Mesenteric fat pad (tissue), 1 donor: ENCODE measurements at regions not wholly inside any gene's neighbourhood (a gene's known extent, or its start where the extent isn't known, plus 50 kb on each side); places are given as distances from the start of the nearest gene placed in this dataset.
"Not testable (repeated sequence)": the region's sequence is repeated elsewhere in the genome, so short reads cannot be mapped to it uniquely, and the experiment has no call there.

Experiments used
- DNase-seq: peaks from one replicate; pipeline ENCODE4 v3.0.0-alpha.2; 2020; ENCODE audit warnings: low spot score
- donor health status: DM: yes; HTN: yes; CAD: no.

DNA sequence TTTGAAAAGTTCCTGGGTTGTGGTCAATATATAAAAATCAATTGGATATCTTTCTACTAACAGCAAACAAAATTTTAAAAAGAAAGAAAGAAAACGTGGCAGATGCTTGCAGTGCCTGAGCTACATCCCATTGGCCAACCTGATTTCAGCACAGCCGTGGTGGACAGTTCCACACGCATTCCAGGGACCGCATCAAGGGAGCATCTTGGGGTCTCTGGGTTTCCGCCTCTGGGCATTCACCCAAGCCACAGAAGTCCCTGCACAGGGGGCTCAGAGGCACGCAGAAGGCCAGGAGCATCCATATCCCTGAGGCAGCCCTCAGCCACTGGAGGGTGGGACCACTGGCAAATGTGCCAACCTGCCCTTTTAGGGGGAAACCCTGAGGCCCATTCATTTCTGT lies 254.5 kb upstream of the RNF32 start:
- no peak for DNase-seq

DNA sequence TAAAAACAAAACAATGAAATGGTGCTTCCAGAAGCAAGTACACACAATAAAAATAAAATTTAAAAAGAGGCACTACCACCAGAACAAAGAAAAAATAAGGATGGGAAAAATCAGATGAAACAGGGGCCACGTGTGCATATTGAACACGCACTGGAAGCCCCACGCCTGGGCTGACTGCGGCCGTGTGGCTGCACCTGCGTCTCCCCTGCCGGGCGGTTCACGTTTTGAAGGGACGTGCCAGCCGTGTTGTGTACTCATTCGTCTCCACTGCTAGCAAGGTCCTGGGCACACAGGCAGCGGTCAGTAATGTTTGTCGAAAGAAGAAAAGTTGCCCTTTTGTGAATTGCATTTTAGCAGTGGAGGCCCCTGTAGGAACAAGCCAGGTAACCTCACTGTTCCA lies 255.9 kb upstream of the RNF32 start:
- no peak for DNase-seq

GRCh38 chr7:156383526-156383925 lies 257.0 kb upstream of the RNF32 start:
- DNase-seq: no peak

GRCh38 chr7:156380261-156380660 lies 260.3 kb upstream of the RNF32 start:
- DNase-seq: no peak

DNA sequence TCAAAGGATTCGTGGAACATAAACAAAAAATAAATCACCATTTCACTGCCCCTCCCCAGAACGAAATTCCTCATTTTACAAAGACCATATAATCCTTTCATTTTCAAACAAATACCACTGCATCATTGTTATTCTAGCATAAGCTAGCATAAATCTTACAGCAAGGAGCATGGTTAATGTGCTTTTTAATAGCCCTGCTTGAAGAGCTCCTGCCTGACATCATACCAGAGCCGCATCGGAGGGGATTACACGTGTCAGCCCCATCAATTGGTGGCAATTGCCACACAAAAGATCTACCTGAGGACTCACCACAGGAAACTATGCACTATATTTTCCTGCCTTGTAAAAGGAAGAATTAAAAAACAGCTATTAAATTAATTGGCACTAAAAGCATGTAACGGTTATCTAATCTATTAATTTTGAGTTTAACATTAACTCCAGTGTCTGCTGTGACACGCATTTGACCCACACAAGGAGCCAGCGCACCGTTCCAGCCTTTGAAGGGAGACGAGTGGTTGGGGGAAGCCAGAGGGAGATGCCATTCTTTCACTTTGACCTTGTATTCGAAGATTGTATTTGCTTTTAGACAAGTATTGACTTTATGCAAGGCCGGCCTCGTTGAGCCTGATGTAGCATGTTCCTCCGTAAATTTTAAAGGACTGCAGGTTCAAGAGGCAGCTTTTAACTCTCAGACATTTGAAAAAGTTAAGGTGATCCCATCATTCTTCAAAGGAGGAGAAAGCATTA lies 261.1 kb upstream of the RNF32 start:
- no peak for DNase-seq

DNA sequence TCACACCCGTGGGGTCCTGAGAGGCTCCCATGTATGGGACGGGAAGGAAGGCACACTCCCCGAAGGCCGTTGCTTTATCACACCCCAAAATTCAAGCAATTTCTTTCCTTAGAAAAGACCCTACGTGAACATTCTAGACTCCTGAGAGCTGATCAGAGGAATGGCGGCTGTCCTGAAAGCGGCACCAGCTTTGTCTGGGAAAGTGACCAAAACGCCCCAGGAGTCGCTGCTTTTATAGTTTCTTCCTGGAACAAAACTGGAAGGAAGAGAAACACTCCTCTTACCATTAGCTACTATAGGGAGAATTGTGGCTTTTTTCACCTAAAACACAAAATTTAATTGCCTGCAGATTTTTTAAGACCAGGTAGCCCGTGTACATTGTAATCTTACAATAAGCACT lies 261.8 kb upstream of the RNF32 start:
- no peak for DNase-seq

DNA sequence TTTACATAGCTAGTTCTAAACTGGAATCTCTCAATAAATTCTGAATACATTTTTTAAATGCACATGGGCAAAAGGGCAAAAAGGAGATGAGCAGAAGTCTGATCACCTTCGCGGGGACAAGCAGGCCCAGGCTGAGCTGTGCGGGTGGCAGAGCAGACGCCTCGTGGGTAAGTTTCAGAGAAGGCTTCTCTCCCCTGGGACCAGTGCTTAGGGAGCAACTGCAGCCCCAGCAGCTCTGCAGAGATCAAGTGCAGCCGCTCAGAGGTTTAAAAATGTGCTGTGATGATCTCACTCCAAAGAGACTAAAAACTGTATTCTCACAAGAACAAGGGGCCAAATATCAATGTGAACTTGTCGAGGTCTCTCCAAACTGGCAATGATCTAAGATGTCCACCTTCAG lies 264.3 kb upstream of the RNF32 start:
- DNase-seq: no peak

GRCh38 chr7:156374335-156374734 lies 266.2 kb upstream of the RNF32 start:
- DNase-seq: no peak

DNA sequence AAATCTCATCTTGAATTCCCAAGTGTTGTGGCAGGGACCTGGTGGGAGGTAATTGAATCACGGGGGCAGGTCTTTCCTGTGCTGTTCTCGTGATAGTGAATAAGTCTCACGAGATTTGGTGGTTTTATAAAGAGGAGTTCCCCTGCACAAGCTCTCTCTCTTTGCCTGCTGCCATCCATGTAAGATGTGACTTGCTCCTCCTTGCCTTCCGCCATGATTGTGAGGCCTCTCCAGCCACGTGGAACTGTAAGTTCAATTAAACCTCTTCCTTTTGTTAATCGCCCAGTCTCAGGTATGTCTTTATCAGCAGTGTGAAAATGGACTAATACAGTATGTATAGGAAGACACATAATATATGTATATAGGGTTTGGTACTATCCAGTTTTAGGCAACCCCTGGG lies 270.6 kb upstream of the RNF32 start:
- not testable (repeated sequence) for DNase-seq

DNA sequence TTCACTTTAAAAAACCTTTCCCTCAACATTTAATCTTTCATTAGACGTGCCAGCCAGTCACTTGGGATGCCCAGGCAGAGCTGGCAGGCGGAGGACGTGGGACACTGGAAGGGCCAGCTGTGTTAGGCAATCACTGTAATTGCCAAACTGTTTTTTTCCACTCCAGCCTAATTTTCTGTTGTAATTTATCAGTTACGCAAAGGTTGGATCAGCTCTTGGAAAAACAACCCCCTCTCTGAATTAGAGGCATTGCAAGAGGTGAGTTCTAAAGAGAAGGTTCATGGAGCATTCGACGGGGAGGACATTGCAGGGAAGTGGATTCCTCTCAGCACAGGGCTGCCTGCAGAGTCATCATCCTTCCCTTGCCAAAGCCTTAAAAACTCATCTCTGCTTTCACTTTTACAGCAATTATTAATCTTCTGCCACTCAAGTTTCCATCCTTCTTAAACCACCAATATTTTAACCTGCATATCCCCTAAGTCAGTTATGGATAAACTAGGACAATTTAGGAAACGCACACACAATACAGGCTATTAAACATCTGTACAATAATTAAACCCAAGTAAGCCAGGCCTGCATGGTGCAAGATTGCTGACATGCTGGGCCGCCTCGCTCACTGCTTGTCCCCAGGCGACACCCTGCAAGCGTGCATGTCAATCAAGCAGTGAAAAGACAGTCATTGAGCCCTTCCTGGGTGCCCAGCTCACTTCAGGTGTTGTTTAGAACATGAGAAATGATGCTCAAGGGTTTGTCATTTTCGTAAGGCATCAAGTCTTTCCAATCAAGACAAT lies 272.3 kb upstream of the RNF32 start:
- no peak for DNase-seq

- DNase-seq: no peak
Observed at GRCh38 chr7:156363751-156364150, 276.8 kb upstream of the RNF32 start.

DNA sequence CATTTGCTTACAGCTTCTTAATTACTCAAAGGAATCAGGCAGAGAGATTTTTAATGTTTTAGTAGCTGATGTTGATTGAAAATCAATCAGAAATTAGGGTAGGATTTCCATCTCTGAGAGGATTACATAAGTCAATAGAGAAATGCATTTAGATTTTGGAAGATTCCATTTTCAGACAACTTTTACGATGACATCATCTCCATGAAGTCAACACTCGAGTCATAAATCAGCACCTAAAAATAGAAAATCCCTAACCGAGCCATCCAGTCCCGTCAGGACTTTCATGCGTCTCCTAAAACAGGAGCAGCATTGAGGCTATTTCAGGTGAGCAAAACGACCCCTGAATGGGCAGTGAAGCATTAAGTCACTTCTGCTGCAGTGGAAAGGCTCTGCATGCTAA lies 279.7 kb upstream of the RNF32 start:
- no peak for DNase-seq

- DNase-seq: no peak
Observed at GRCh38 chr7:156356551-156356950, 284.0 kb upstream of the RNF32 start.

- no peak for DNase-seq
Observed at GRCh38 chr7:156353352-156353751, 287.2 kb upstream of the RNF32 start.

GRCh38 chr7:156347703-156348248 lies 292.8 kb upstream of the RNF32 start:
- DNase-seq: not testable (repeated sequence)

GRCh38 chr7:156347132-156347531 lies 293.4 kb upstream of the RNF32 start:
- no peak for DNase-seq

GRCh38 chr7:156344595-156344994 lies 296.0 kb upstream of the RNF32 start:
- no peak for DNase-seq

DNA sequence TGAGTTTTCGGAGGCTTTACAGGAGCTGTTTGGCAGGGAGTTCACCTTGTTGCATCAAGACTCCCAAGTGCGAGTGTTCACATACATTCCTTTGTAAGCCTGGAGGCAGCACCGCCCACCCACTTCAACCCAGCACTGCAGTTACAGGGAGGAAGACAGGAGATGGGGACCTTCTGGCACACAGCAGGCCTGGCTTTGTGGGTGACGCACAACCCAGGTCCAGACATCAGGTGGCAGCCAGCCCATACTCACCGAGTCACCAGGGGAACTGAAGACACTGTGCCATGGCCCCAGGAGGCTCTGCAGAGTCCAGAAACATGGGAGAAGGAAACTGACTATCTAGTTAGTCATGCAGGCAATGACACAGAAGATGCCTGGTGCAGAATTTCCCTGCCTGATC lies 305.9 kb upstream of the RNF32 start:
- DNase-seq: no peak

DNA sequence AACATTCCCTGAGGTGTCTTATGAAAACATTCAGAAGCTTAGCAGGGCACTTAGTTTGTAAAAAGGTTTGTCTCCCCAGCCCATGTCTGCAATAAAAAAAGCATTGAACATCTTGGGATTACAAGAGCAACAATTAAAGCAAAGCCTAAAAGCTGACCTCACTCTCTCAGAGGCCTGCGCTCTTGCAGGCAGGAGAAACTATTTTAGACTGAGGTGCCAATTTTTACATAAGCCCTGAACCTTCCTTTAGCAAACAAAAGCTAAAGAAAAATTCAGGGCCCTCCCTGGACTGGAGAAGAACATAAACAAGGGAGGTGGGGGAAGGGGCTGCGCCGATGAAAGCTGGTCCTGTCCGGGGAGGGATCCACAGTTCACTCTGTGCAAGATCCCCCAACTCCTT lies 312.7 kb upstream of the RNF32 start:
- no peak for DNase-seq

GRCh38 chr7:156327474-156327873 lies 313.1 kb upstream of the RNF32 start:
- no peak for DNase-seq

DNA sequence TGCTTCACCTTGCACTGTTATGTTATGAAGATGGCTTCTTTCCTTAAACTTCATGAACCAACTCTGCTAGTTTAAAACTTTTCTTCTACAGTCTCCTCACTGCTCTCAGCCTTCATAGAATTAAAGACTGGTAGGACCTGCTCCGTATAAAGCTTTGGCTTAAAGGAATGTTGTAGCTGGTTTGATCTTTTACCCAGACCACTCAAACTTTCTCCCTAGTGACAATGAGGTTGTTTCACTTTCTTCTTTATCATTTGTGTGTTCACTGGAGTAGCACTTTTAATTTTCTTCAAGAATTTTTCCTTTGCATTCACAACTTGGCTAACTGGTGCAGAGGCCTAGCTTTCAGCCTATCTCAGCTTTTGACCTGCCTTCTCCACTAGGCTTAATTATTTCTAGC lies 316.4 kb upstream of the RNF32 start:
- DNase-seq: no peak

- DNase-seq: not testable (repeated sequence)
Observed at GRCh38 chr7:156321430-156321829, 319.1 kb upstream of the RNF32 start.

GRCh38 chr7:156318926-156319325 lies 321.6 kb upstream of the RNF32 start:
- no peak for DNase-seq
